WERI-Rb-1 (cell line): ENCODE measurements at regions not wholly inside any gene's neighbourhood (a gene's known extent, or its start where the extent isn't known, plus 50 kb on each side); places are given as distances from the start of the nearest gene placed in this dataset.

Experiments used
- DNase-seq: peaks from one replicate; pipeline ENCODE4 v3.0.0-alpha.2; 2020
- H3K27ac ChIP-seq: fragments of 250-450 bp; sonication (Bioruptor Pico); 2 replicates; pipeline ENCODE4 v1.5.1; 2020; ENCODE audit warnings: mild to moderate bottlenecking, moderate library complexity
- H3K27me3 ChIP-seq: fragments of 250-450 bp; sonication (Bioruptor Pico); 2 replicates; pipeline ENCODE4 v1.5.1; 2021; ENCODE audit warnings: mild to moderate bottlenecking, low read depth, moderate library complexity; ENCODE audit not compliant: insufficient read depth, severe bottlenecking
- H3K36me3 ChIP-seq: fragments of 250-450 bp; sonication (Bioruptor Pico); 2 replicates; pipeline ENCODE4 v1.5.1; 2020; ENCODE audit warnings: mild to moderate bottlenecking, moderate library complexity
- H3K4me3 ChIP-seq: 2 replicates; pipeline ENCODE4 v1.5.1; 2011; ENCODE audit warnings: low read depth, mild to moderate bottlenecking, control low read depth, low read length
- H3K9me3 ChIP-seq: fragments of 250-450 bp; sonication (Bioruptor Pico); 2 replicates; pipeline ENCODE4 v1.5.1; 2021; ENCODE audit warnings: mild to moderate bottlenecking, moderate library complexity; ENCODE audit not compliant: severe bottlenecking
- TF ChIP-seq, protein P1 (sequence below): IDR thresholded peaks from 2 replicates; pipeline ENCODE4 v1.5.1; 2011; ENCODE audit warnings: low read depth, mild to moderate bottlenecking, control low read depth, inconsistent platforms, low read length

- Histone ChIP-seq H3K36me3 (no peaks in the 10 kb centered on the region), H3K27me3 (no peaks in the 10 kb centered on the region), H3K9me3 (no peaks in the 10 kb centered on the region), H3K4me3 (no peak overlapping the region), H3K27ac (no peak overlapping the region)
- DNase-seq = no peak
- TF ChIP-seq, protein P1, sequence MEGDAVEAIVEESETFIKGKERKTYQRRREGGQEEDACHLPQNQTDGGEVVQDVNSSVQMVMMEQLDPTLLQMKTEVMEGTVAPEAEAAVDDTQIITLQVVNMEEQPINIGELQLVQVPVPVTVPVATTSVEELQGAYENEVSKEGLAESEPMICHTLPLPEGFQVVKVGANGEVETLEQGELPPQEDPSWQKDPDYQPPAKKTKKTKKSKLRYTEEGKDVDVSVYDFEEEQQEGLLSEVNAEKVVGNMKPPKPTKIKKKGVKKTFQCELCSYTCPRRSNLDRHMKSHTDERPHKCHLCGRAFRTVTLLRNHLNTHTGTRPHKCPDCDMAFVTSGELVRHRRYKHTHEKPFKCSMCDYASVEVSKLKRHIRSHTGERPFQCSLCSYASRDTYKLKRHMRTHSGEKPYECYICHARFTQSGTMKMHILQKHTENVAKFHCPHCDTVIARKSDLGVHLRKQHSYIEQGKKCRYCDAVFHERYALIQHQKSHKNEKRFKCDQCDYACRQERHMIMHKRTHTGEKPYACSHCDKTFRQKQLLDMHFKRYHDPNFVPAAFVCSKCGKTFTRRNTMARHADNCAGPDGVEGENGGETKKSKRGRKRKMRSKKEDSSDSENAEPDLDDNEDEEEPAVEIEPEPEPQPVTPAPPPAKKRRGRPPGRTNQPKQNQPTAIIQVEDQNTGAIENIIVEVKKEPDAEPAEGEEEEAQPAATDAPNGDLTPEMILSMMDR = no peak
These were observed 543.0 kb upstream of the TBL1XR1 start for GRCh38 chr3:177740254-177740653.

- H3K36me3 ChIP-seq = no peaks in the 10 kb centered on the region
- TF ChIP-seq, protein P1 = no peak
These were observed 545.0 kb upstream of the TBL1XR1 start for GRCh38 chr3:177742273-177742672.

GRCh38 chr3:177743173-177743890, 546.0 kb upstream of the TBL1XR1 start:
- TF ChIP-seq, protein P1 = no peak
- DNase-seq = no peak
- no peaks in the 10 kb centered on the region for H3K36me3 ChIP-seq
- H3K4me3 ChIP-seq = no peak overlapping the region
- no peak overlapping the region for H3K27ac ChIP-seq
- H3K27me3 ChIP-seq = no peaks in the 10 kb centered on the region
- no peaks in the 10 kb centered on the region for H3K9me3 ChIP-seq

More at GRCh38 chr3:177742273-177742672, 545.0 kb upstream of the TBL1XR1 start:
- no peak overlapping the region for H3K4me3 ChIP-seq
- no peaks in the 10 kb centered on the region for H3K9me3 ChIP-seq
- DNase-seq = no peak
- no peak overlapping the region for H3K27ac ChIP-seq
- H3K27me3 ChIP-seq = no peaks in the 10 kb centered on the region

DNA sequence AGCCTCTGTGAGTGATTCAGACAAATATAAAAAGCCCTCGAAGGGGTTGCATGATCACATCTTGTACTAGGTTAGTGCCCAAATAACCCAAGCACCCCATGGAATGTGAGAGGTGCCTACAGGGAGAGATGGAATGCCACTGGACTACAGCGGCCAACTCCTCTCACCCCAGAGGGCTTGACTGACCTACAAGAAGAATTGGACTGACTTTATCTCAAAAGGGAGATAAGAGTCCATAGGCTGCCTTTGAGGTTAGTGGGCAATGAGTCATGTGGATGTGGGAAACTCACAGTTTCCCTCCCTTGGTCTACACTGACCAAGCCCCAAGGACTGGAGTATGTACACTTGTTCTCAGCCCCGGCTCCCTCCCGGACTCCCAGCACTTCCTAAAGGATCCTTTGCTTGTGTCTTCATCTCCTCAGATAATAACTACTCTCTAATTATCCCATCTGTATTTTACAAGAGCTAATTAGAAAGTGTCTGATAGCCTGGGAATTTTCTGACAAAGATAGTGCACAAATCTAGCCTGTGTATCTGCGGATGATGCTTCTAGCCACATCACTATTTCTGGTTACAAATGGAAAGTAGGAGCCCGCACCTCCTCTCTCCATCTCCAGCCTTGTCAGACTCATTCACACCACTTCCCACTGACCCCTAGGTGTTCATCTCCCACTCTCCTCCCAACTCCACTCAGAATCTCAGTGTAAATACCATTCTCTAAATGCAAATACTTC, 547.8 kb upstream of the TBL1XR1 start:
- Histone ChIP-seq H3K27me3 (no peaks in the 10 kb centered on the region), H3K27ac (no peak overlapping the region)

DNA sequence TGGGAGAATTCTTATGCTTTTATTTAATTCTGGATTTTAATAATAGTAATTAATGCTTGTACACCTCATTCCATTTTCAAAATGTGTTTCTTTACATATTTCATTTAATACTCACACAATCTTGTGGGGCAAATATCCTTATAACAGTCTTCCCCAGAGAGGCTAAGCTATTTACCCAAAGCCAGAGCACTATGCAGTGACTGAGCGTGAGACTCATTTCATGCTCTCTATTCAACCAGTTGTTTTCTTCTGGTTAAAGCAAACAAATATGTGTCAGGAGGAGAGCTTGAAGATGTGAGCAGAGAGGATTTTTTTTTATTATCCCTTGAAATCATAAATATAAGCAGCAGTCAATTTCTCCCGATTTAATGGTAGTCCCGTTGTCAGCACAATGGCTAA, 548.3 kb upstream of the TBL1XR1 start:
- Histone ChIP-seq H3K9me3 (no peaks in the 10 kb centered on the region), H3K27me3 (no peaks in the 10 kb centered on the region), H3K36me3 (no peaks in the 10 kb centered on the region), H3K4me3 (no peak overlapping the region), H3K27ac (no peak overlapping the region)
- TF ChIP-seq, protein P1 = no peak
- no peak for DNase-seq

More for the DNA sequence above, 547.8 kb upstream of the TBL1XR1 start:
- DNase-seq = no peak
- TF ChIP-seq, protein P1 = no peak
- no peaks in the 10 kb centered on the region for H3K9me3 ChIP-seq
- H3K4me3 ChIP-seq = no peak overlapping the region
- no peaks in the 10 kb centered on the region for H3K36me3 ChIP-seq
